RPMI7951 (cell line): ENCODE measurements at regions not wholly inside any gene's neighbourhood (a gene's known extent, or its start where the extent isn't known, plus 50 kb on each side); places are given as distances from the start of the nearest gene placed in this dataset.

ENCODE experiments used
- DNase-seq: peaks from one replicate; pipeline ENCODE4 v3.0.0-alpha.2; 2012; ENCODE audit warnings: low read depth

GRCh38 chr5:103346162-103346748 lies 87.7 kb downstream of the MACIR start:
- no peak for DNase-seq

- no peak for DNase-seq
Observed at GRCh38 chr5:103345461-103345860, 86.9 kb downstream of the MACIR start.

GRCh38 chr5:103340717-103341388 lies 82.3 kb downstream of the MACIR start:
- peak; percentile 2 for DNase-seq

GRCh38 chr5:103340132-103340531 lies 81.6 kb downstream of the MACIR start:
- no peak for DNase-seq

GRCh38 chr5:103336941-103337340 lies 78.4 kb downstream of the MACIR start:
- DNase-seq: no peak

GRCh38 chr5:103333376-103333775 lies 74.8 kb downstream of the MACIR start:
- no peak for DNase-seq

- DNase-seq: no peak
Observed at GRCh38 chr5:103330875-103331274, 72.3 kb downstream of the MACIR start.
